ENCODE measurements at regions not wholly inside any gene's neighbourhood (a gene's known extent, or its start where the extent isn't known, plus 50 kb on each side); places are given as distances from the start of the nearest gene placed in this dataset.
"Not testable (repeated sequence)": the region's sequence is repeated elsewhere in the genome, so short reads cannot be mapped to it uniquely, and the experiment has no call there.

DNA sequence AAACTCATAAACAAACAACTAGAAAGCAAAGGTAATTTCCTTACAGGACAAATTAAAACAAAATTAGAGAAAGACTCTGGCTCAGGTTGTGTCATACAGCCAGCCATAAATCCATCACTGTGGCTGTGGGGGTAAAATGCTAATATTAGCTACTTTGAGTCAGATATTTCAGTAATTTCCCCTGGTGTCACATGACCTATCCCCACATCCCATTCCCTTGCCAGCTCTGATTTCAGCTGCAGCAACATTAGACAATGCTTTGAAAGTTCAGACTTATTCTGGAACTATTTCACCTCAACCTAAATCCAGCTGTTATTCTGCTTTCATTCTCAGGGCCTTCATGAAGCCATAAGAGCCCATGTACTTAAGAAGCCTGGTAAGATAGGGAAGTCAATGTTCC lies 55.3 kb downstream of the RPL10L start:
- DNase-seq: no peak

DNA sequence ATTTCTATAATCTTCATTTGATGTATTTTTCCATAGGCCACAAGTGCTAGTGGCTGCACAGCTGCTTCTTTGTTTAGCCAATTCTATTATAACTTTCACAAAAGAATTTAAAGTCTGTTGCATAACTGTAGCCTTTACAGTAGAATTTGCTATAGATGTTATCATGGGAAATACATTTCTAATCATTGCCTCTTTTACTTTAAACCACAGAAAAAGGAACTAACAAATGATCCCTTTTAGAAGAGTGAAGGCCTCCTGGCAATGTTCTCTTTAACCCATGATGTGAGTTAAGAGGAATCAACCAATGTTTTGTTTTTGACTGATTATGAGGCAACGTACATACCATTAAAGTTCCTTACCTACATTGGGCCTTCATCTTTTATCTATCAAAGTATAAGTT lies 68.8 kb downstream of the RPL10L start:
- DNase-seq: no peak

DNA sequence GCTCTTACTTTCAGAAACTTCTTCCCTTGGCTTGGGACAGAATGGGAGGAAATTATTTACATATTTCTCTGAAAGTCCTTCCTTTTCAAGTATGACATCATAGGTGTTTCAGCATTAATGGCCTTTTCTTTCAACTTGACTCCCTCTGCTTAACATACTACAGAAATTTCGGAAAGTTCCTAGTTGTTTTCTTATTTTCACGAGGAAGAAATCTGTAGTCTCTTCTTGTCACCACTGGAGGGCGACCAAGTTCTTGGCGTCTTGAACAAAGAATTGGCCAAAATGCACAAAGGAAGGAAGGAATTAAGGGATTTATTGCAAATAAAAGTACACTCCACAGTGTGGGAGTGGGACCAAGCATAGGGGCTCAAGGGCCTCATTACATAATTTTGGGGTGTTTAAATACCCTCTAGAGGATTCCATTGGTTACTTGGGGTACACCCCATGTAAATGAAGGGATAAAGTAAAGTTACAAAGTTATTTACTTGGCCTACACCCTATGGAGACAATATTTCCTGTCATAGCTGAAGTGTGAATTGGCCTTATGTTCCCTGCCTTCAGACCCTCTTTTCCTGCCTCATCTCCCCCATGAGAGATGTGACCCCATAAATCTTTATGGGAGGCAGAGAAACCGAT lies 70.4 kb downstream of the RPL10L start:
- peak; percentile 0 for DNase-seq

DNA sequence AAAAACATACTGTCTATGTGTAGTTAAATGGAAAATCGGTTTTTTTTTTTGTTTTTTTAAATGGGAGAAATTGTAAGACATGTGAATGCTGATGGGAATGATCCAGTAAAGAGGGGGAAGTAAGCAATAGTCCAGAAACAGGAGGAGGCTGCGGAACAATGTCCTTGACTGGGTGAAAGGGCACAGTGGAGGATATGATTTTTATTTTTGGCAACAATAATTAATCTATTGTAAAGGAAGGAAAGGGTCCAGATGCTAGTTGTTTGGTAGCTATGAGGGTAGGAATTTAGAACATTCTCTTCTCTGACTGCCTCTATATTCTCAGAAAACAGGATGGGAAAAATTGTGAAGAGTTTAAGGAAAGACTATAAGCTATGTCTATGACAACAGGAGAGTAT lies 76.6 kb downstream of the RPL10L start:
- no peak for DNase-seq

DNA sequence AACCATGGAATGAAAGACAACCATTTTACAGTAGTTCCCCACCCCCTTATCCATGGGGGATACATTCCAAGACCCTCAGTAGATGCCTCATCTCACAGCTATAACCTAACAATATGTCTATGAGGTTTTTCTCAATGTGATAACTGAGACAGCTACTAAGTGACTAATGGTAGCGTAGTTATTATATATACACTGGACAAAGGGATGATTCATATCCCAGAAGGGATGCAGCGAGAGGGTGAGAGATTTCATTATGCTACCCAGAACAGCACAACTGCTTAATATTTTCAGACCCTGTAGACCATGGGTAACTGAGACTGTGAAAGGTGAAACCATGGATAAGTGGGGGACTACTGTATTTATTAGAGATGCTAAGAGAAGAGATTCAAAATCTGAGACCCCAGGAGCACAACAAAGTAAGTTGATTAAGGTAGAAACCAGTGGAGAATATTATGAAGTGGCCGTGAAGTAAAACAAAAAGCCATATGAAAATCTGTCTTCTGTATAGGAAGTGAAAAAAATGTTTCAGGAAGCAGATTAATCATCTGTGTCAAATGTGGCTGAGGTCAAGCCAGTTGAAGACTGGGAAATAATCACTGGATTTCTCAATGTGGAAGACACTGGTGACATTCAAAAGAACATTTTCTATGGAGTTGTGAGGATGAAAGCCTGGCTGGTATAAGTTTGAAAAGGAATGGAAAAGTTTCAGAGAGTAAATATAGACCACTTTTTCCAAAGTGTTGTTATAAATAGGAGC lies 77.2 kb downstream of the RPL10L start:
- no peak for DNase-seq

DNA sequence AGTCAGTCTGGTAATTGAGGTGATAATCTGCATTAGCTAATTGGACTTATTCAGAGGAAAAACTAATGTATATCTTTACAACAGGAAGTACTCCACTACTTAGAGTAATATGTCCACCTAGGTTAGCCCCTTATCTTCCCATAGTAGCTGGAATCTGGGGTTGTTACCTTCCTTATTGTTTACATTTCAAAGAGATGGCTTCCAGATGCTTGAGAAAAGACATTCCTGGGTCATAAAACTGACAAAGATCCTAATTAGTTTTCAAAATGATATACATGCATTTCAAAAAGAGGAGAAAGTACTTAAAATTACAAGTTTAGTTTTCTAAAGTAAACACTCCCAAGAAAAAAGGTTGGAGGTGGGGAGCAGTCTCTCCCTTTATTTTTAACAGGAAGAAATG lies 78.1 kb downstream of the RPL10L start:
- DNase-seq: no peak

DNA sequence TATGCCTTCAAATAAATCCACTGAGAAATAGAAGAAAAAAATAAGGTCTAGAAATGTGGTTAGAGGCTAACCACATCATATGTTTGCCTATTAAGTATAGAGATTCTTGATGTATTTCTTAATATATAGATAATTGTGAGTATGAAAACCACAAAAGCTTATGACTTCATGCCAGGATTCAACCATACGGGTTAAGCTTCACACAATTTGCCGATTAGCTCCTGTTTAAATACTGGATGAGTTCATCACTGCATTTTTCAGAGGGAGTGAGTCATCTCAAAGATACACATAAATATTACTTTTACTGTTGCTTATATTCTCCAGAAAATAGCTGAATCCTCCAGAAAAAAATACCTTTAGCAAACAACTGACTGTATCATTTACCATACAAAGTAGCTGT lies 79.6 kb downstream of the RPL10L start:
- no peak for DNase-seq

DNA sequence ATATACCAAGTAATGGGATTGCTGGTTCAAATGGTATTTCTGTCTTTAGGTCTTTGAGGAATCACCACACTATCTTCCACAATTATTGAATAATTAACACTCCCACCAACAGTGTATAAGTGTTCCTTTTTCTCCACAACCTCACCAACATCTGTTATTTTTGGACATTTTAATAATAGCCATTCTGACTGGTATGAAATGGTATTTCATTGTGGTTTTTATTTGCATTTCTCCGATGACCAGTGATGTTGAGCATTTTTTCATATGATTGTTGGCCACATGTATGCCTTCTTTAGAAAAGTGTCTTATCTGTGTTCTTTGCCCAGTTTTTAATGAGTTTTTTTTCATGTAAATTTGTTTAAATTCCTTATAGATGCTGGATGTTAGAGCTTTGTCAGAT lies 83.4 kb downstream of the RPL10L start:
- not testable (repeated sequence) for DNase-seq

DNA sequence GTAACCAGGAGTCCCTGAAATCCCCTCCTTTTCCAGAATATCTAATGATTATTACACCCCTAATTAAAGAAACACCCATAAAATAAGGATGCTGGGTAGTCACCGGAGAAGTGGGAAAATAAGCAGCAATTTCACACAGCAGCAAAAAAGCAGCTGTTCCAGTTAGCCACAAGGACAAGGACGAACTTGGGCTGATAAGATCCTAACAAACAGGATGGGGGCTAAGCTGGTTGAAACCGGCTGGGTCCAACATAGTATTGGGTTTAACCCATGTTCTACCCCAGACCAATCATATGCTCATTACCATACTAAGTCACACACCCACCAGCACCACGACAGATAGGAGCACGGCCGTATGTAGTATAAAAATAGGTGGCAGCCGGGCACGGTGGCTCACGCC lies 100.7 kb downstream of the RPL10L start:
- no peak for DNase-seq

DNA sequence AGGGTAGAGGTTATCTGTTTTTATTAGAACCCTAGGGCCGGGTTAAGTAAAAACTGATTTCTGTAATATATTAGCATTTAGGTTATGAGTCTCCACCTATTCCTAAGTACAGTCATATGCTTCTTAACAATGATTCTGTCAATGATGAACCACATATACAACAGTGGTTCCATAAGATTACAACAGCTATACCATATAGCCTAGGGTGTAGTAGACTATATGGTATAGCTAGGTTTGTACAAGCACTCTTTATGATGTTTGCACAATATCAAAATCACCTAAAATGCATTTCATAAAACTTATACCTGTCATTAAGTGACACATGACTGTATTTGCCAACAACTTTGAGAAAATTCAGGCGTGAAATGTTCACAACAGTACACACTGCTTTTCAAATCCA lies 110.6 kb downstream of the RPL10L start:
- no peak for DNase-seq

DNA sequence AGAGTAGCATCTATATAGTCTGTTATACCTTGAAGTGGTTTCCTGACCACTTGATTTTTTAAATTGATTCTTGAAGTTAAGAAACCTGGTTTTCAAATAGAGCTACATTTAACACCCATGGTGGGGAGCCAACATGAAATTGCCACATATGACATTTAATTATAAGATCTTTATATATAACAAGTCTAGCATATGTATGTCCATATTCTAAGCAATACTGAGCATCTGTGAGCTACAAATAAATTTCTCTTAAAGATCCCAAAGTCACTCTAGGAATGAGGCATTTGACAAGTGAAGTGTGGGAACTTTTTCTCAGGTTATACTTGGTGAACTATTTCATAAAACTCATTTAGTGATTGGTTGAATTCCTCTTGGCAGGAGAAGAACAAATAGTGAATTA lies 132.5 kb downstream of the RPL10L start:
- DNase-seq: no peak

DNA sequence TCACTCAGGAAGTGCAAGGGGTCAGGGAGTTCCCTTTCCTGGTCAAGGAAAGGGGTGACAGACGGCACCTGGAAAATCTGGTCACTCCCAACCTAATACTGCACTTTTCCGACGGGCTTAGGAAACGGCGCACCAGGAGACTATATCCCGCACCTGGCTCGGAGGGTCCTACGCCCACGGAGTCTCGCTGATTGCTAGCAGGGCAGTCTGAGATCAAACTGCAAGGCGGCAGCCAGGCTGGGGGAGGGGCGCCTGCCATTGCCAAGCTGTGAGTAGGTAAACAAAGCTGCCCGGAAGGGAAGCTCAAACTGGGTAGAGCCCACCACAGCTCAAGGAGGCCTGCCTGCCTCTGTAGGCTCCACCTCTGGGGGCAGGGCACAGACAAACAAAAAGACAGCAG lies 142.8 kb downstream of the RPL10L start:
- DNase-seq: not testable (repeated sequence)

DNA sequence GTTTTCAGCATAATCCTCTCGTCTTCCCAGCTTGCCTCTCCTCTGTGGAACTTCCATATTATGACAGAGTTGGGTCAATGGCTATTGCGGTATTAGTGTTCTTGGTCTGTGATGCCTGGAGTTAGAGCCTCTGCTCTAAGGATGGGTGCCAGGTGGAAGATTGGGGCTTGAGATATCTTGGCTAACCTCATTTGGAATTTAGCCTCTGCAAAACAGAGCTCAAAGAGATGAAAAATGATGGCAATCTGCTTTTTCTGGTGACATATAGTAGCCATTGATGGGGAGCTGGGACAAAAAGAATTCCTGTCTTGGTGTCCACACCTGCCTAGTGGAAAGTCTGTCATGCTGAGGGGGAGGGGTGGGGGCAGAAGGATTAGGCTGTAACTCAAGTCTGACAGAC lies 152.1 kb downstream of the RPL10L start:
- no peak for DNase-seq

DNA sequence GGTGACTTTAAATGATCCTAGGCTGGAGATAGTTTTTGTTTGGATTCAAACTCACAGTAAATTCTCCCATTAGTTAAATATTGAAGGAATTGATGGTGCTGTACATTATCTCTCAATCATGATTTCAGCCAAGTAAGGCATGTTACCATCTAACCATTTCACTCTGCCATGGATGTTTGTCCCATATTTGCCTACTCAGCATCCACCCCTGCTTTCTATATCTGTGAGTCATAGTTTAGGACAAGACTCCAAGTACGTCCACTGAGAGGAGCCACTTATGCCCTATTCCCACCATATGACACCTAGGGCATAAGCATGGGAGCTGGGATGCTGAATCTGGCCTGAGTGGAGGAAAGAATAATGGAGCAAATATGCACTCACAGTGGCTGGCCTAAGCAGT lies 155.2 kb downstream of the RPL10L start:
- no peak for DNase-seq

DNA sequence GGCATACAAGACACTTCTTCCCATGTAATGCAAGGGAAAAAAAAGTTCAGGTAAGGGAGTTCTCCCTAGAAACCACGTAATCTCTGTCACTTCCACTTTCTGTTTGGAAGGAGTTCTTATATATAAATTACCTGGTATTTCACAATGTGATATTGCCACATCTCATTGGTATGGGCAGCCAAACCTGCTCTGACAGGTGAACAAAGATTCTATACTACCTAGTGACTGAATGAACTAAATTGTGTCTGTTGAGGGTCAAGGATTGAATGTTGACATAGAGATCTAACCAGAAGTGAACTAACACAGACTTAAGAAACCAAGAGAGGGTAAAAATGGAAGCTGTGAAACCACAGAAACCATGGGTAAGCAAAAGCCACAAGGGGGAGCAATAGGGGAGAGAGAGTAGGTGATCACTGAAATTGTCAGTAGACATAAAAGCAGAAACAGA lies 161.3 kb downstream of the RPL10L start:
- DNase-seq: peak; percentile 2

DNA sequence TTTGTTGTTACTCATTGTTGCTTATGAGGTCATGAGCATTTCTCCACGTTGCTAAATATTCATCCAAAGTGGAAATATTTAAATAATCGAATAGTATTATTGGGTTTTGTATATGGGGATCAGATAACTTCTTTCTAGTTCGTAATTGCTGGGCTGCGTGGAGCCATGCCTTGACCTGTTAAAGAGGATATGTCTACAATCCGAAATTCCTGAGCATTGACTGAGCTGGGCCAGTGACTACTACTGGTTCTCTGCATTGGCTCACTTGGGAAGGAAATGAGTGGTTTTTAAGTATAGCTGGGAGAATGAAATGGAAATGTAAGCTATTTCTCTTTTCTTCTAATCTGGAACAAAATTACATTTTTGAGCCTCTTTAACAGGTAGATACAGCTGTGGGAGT lies 163.2 kb downstream of the RPL10L start:
- DNase-seq: no peak

DNA sequence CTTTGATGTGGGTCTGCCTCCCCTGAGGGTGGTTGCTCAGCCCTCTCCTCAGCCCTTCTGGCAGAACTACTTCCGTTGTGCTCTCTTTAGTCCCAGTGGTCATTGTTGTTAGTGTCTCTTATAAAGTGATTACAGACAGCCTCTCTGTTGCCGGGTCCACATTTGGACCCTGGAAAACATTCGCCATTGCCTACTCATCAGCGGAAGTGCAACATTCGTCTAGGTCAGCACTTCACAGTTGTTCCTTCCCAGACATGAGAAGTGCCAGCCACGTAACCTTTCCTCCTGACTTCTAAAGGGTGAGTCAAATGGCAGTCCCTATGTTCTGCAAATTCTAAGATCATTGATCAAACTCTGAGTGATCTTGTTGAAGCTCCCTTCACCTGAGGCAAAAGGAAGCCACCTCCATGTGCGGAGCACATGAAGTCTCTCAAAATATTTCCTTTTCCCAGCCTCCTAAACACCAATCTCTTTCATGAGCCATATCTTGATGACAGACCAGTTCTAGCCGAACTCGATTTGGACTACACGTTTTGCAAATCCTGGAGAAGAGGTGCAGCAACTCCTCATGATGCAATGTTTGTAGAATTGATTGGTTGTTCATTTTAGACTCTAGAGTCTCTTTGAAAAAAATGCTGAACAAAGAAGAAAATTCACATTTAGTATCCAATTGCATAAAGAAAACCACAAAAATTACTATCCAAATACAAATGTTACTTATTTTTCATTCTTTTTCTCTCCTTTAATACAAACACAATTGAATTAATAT lies 163.8 kb downstream of the RPL10L start:
- DNase-seq: no peak

DNA sequence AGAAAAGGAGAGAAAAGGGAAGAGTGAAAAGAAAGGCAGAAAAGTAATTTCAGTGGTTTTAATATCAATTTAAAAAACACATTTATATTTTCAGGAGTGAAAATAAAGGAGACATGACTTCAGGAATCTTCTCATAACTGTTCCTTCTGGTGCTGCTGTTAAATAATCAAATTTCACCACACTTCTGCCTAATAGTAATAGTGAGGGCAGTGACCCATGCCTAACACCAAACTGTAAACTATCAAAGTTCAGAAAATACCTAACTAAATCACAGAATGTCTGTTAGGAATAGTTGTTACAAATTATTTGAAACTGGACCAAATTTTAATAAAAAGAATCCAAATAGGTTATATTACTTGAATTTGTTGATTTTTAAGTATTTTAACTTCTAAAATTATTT lies 169.4 kb downstream of the RPL10L start:
- no peak for DNase-seq

DNA sequence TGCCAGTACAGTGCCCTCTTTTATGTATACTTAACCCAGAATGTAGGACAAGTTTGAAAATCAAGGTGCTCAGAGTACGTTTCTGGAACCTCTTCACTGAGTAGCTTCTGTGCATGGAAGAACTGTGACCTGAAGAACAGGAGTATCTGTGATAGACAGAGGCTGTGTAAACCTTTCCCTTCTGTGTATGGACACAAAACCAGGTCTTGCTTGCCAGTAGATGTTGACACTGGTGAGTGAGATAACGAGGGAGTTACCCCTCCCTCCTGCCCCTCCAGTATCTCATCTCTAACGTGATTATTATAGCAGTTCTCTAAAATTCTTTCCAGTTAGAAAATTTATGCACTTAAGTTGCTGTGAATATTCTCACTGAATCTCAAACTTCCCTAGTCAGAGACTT lies 170.8 kb downstream of the RPL10L start:
- DNase-seq: no peak

DNA sequence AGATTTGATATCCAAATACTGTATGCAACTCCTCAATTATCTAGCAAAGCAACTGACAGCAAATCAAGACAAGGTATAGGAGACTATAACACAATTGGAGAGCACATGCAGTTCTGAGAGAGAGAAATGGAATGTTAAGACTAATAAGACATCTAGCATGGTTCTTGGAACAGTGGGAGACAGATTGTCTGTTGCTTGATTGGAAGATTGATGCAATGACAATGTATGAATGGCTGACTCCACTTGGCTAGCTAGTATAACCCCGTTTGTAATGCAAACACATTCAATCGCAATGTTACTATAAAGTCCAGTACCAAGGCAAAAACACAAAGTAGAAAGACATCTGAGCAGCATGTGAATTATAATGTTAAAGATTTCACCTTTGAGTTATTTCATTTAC lies 179.3 kb downstream of the RPL10L start:
- no peak for DNase-seq

DNA sequence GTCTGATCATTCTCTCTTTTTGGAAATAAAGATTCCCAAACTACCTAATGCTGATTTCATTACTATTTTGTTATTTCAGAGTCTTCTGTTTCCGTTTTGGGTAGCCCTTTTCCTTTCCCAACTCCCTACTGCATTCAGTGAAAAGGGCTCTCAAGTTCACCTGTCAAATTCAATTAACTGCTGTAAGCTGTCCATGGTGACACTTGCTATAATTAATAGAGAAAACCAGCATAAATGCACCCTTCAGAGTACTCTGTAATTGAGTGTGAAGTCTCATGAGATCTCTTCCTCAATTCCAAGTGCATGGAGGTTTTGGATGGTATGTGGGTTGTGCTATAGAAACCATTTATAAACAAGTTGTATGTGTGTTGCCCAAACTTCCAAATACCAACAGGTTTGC lies 187.2 kb downstream of the RPL10L start:
- no peak for DNase-seq

DNA sequence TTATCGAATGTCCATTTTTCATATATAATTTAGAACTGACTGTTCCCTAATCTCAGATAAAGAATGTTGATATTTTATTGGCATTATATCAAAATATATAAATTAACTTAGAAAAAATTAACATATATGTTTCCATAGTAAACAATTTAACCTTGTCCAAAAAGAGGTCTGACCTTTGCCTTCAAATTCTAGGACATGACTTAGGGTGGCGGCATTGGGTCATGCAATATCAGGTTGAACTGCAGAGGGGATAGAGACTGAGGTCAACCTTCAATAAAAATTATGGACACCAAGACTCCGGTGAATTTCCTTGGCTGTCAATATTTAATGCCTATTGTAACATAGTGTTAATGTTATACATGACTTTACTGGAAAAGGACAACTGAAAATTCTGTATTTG lies 199.8 kb downstream of the RPL10L start:
- DNase-seq: no peak

DNA sequence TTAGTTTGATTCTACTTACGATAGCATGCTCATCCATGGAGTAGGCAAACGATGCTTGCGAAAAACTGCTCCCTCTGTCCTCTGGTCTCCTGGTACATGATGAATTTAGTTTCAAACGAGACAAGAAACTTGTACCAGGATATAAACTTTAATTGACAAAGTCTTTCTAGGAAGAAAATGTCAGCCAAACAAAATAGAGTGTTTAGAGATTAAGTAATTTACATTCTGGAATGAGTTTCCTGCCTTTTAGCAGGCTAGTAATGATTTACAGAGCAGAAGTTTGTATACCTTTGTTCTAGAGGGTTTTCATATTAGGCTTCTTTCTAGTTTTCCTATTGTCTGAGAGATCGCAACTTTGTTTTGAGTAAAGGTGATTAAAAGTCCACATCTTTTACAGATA lies 206.9 kb downstream of the RPL10L start:
- DNase-seq: no peak

DNA sequence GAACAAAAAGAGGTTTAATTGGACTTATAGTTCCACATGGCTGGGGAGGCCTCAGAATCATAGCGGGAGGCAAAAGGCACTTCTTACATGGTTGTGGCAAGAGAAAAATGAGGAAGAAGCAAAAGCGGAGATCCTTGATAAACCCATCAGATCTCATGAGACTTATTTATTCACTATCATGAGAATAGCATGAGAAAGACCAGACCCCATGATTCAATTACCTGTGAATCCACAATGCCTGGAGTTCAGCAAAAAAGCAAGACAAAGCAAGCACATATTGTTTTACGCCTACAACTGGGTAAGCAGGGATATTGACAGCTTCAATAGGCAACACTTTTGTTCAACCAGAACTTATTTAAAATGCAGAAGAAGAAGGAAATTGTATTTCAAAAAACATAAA lies 218.2 kb downstream of the RPL10L start:
- no peak for DNase-seq

Data from NCI-H510A treated with DMSO at 0.1 percent for 48 hours (cell line).